Hippocampal formation (tissue), 2 donors: ENCODE measurements at regions not wholly inside any gene's neighbourhood (a gene's known extent, or its start where the extent isn't known, plus 50 kb on each side); places are given as distances from the start of the nearest gene placed in this dataset.

Source experiments
- DNase-seq, 2 donors: peaks; one replicate each; lab custom pipeline; 2025; lab: John Stamatoyannopoulos, UW

- no peak for DNase-seq
Measured at GRCh38 chr4:36493251-36493650, 211.8 kb downstream of the DTHD1 start.

- no peak for DNase-seq
Measured at GRCh38 chr4:36494016-36494415, 212.6 kb downstream of the DTHD1 start.

GRCh38 chr4:36494747-36495146 is 213.3 kb downstream of the DTHD1 start:
- DNase-seq = no peak

- DNase-seq = no peak
Measured at GRCh38 chr4:36502350-36502749, 220.9 kb downstream of the DTHD1 start.

GRCh38 chr4:36508394-36508793 is 227.0 kb downstream of the DTHD1 start:
- DNase-seq = no peak

GRCh38 chr4:36509845-36510244 is 228.4 kb downstream of the DTHD1 start:
- DNase-seq = no peak

GRCh38 chr4:36511785-36512184 is 230.4 kb downstream of the DTHD1 start:
- no peak for DNase-seq

GRCh38 chr4:36516522-36517095 is 235.2 kb downstream of the DTHD1 start:
- DNase-seq = no peak

GRCh38 chr4:36523182-36523581 is 241.8 kb downstream of the DTHD1 start:
- DNase-seq = no peak

GRCh38 chr4:36532670-36533379 is 251.4 kb downstream of the DTHD1 start:
- no peak for DNase-seq

- DNase-seq = no peak
Measured at GRCh38 chr4:36533944-36534343, 252.5 kb downstream of the DTHD1 start.

GRCh38 chr4:36547383-36547782 is 266.0 kb downstream of the DTHD1 start:
- DNase-seq = no peak

GRCh38 chr4:36549252-36549651 is 267.8 kb downstream of the DTHD1 start:
- DNase-seq = no peak

- no peak for DNase-seq
Measured at GRCh38 chr4:36549992-36550391, 268.6 kb downstream of the DTHD1 start.

- no peak for DNase-seq
Measured at GRCh38 chr4:36551697-36552214, 270.3 kb downstream of the DTHD1 start.

GRCh38 chr4:36553029-36553428 is 271.6 kb downstream of the DTHD1 start:
- DNase-seq = no peak

- DNase-seq = no peak
Measured at GRCh38 chr4:36553453-36553852, 272.0 kb downstream of the DTHD1 start.

GRCh38 chr4:36556984-36557383 is 275.6 kb downstream of the DTHD1 start:
- no peak for DNase-seq

GRCh38 chr4:36568575-36568974 is 287.2 kb downstream of the DTHD1 start:
- DNase-seq = no peak

GRCh38 chr4:36573441-36573840 is 292.0 kb downstream of the DTHD1 start:
- DNase-seq = no peak

GRCh38 chr4:36574816-36575215 is 293.4 kb downstream of the DTHD1 start:
- no peak for DNase-seq

- DNase-seq = no peak
Measured at GRCh38 chr4:36582198-36582597, 300.8 kb downstream of the DTHD1 start.

- no peak for DNase-seq
Measured at GRCh38 chr4:36587909-36588472, 306.6 kb downstream of the DTHD1 start.
